Kasumi-1 (cell line): ENCODE measurements at regions not wholly inside any gene's neighbourhood (a gene's known extent, or its start where the extent isn't known, plus 50 kb on each side); places are given as distances from the start of the nearest gene placed in this dataset.
A peak's percentile ranks its signal among the peaks of the same experiment; 100 is the strongest.

Source experiments
- DNase-seq, 2 experiments: peaks; one replicate each; lab custom pipeline; 2025; lab: John Stamatoyannopoulos, UW

GRCh38 chr17:77572065-77572601, 386.4 kb upstream of the TNRC6C start:
- DNase-seq = no peak

- no peak for DNase-seq
These were observed 385.7 kb upstream of the TNRC6C start for GRCh38 chr17:77572851-77573250.

- no peak for DNase-seq
These were observed 381.0 kb upstream of the TNRC6C start for GRCh38 chr17:77577491-77577890.

DNA sequence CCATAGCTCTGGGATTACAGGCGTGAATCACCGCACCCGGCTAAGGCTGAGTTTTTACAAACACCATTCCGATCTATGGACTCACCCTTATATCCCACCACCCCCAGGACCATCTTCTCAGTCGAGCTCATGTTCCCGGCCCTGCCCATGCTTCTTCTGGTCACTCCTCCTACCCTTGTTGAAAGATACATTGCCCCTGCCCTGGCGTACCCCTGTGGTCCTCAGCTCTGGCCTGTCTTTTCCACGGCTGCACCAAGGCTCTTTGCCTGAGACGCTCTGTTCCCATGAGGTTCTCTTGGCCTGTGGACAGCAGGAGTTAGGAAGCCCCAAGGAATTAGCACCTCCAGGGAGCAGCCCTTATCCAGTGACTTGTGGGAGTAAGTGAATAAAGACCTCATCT, 379.4 kb upstream of the TNRC6C start:
- DNase-seq = no peak

DNA sequence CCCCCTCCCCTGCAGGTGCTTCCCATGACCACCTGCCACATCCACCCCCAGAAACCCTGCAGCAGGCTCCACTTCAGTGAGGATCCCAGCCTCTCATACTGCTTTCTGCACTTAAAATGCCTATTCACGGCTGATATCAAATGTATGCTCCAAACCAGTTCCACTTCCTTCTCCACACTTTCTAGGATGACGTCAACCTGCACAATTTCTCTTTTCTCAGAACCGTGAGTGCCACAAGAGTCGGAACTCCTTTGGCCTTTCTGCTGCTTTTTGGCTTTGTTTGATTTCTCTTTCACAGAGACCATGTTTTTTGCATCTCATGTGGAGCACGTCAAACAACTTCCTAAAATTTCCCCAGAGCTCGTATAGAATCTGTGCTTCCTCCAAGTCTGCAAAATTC, 378.8 kb upstream of the TNRC6C start:
- DNase-seq = peak; percentile 21 to 32

GRCh38 chr17:77580531-77581270, 377.8 kb upstream of the TNRC6C start:
- no peak for DNase-seq

DNA sequence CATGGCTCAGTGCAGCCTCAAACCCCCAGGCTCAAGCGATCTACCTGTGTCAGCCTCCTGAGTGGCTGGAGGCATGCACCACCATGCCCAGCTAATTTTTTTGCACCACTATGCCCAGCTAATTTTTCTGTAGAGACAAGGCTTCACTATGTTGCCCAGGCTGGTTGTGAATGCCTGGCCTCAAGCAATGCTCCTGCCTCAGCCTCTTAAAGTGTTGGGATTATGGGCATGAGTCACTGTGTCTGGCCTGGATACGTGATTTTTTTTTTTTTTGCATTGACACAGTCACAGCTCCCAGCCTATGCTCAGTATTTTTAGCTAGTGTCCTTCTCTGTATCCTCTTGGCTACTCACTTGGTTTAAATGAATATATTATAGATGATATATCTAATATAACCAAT, 377.0 kb upstream of the TNRC6C start:
- DNase-seq = no peak

DNA sequence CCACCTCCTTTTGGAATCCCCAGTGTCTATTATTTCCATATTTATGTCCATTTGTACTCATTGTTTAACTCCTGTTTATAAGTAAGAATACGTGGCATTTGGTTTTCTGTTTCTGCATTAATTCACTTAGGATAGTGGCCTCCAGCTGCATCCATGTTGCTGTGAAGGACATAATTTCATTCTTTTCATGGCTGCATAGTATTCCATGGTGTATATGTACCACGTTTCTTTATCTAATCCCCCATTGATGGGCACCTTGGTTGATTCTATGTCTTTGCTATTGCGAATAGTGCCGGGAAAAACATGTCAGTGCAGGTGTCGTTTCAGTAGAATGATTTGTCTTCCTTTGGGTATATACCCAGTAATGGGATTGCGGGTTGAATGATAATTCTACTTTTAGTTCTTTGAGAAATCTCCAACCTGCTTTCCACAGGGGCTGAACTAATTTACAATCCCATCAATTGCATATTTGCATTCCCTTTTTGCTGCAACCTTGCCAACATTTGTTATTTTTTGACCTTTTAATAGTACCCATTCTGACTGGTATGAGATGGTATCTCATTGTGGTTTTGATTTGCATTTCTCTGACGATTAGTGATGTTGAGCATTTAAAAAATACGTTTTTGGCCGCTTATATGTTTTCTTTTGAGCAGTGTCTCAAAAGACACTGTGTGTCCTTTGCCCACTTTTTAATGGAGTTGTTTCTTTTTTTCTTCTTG, 373.2 kb upstream of the TNRC6C start:
- no peak for DNase-seq

DNA sequence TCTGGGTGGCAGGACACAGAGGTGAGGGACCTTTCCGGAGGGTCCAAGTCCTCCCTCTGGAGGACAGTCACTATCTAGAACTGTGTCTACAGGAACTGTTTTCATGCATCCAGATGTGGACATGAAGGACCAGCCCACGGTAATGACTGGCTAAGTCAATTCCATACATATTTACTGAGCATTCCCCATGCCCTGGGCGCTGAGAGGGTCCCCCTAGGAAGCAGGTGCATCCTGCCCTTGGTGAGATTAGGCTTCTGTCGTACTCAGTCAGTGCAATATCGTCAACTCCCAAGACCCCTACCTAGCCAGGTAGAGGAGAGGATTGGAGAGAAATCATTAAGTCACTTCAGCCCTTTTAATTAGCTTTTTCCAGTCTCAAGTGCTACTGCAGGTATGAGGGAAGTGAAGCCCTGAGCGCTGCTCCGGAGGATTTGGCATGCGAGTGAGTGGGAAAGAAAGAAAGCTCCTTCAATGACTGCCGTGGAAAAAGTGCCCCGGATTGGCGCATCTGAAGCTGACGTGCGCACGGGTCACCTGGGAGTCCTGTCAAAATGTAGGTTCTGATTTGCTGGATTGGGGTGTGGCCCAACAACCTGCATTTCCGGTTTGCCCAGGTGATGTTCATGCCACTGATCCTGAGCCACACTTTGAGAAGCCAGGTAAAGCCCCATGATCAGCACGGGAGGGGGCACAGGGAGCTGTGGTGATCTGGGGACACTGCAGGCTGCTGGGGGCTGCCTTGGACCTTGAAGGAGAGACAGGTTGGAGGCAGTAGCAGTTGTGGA, 367.4 kb upstream of the TNRC6C start:
- DNase-seq = no peak

- DNase-seq = no peak
These were observed 366.2 kb upstream of the TNRC6C start for GRCh38 chr17:77592106-77592865.

DNA sequence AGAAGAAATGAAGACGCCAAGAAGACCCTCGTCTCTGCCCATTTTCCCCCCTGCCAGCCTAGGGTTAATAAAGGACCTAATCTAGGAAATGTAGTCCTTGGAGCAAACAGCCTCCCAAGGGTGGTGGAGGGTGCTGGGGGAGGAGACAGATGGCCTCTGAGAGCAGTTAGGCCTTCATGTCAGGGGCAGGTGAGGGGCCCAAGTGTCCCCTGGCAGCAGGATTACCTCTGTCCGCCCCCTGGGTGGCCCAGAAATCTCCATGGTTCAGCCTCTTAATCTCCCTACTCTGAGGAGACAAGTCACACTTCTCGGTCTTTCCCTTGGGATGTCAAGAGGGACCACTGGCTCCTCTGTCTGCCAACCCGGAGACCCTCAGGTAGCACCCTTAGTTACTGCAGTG, 365.4 kb upstream of the TNRC6C start:
- DNase-seq = no peak

GRCh38 chr17:77594416-77595209, 363.9 kb upstream of the TNRC6C start:
- no peak for DNase-seq

DNA sequence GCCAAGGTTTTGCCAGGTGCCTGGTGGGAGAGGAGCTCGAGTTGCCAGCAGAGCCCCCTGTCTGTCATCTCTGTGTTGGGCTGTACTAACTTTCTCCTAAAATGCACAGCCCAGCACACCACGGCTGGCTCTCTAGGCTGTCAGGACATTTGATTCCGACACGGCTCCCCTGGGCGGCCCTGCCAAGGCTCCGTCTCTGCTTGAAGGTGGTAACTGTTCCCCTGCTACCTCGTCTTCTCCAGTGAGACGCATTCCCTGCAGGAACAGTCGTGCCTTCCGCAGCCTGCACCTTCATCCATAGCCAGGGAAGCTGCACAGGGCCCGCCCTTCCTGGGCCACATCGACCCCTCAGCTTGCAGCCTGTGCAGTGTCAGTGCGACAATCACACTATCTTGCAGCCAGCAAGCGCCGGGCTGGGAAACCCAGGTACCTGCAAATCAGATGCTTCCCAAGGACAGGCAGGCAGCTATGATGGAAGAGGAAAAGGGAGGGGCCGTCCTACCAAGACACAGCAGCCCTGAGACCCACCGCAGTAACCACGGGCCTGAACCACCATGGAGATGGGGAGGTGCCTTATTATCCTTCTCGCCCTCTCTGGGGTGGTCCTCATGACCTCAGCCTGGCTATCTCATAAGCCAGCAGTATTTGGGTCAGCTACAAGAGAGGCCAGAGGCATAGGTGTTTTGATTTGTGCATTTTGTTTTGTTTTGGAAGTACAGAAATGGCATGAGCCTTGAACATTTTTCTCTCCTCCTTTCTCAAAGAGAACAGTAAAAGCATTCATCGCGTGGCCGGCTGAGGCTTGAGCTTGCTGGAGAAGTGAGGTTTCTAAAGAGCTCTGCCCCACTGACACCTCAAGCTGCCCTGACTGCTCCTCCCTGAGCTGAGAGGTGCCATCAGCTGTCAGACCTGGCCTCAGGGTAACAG, 361.7 kb upstream of the TNRC6C start:
- no peak for DNase-seq

DNA sequence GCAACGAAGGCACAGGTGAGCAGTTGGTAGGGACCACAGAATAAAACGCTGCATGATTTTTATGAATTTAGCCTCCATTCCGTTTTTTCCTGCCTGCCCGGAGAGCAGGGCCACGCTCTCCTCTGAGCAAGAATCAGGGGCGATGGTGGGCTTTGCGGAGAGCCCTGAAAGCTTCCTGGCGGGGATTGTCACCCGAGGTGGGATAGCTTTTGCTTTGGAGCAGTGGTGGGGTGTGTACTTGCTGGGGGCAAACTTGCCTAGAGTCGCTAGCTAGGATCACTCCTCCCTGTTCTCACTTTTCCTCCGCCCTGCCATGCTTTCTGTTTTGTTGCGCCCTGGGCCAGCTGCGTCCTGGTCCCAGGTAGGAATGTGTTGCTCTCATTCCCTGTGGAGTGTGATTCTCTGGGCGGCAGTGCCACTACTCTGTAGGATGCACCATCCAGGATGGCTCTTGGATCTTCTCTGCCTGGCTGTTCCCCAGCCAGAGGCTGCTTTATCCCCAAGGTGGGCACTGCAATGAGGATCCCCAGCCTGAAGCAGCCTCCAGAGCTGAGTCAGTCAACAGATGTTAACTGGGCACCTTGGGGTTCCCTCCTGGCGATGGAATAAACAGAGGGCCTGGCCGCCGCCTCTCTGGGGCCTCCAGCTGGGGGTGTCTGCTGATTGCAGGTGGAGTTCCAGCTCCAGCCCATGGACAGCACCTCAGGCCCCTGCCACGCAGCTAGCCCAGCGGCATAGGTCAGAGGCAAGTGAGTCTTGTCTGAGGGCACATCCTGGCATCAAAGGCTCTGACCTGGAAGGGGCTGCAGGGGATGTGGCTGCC, 360.9 kb upstream of the TNRC6C start:
- no peak for DNase-seq

- no peak for DNase-seq
These were observed 360.3 kb upstream of the TNRC6C start for GRCh38 chr17:77598241-77598620.

DNA sequence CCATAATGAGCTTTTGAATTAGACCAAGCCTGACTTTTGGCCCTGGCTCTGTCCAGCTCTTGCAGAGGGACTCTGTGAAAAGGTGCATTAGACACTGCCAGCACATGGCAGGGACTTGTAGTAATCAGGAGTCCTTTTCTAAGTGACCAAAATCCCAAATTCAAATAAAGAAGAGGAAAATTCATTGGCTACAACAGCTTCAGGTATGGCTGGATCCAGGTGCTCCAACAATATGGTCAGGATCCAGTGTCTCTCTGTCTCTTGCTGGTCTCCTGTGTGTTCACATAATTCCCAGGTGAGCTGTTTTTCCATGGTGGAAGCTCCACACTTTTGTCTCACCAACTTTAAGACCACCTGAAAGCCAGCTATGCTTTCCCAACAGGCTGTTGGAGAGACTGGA, 358.8 kb upstream of the TNRC6C start:
- DNase-seq = no peak

GRCh38 chr17:77600346-77600745, 358.2 kb upstream of the TNRC6C start:
- no peak for DNase-seq

DNA sequence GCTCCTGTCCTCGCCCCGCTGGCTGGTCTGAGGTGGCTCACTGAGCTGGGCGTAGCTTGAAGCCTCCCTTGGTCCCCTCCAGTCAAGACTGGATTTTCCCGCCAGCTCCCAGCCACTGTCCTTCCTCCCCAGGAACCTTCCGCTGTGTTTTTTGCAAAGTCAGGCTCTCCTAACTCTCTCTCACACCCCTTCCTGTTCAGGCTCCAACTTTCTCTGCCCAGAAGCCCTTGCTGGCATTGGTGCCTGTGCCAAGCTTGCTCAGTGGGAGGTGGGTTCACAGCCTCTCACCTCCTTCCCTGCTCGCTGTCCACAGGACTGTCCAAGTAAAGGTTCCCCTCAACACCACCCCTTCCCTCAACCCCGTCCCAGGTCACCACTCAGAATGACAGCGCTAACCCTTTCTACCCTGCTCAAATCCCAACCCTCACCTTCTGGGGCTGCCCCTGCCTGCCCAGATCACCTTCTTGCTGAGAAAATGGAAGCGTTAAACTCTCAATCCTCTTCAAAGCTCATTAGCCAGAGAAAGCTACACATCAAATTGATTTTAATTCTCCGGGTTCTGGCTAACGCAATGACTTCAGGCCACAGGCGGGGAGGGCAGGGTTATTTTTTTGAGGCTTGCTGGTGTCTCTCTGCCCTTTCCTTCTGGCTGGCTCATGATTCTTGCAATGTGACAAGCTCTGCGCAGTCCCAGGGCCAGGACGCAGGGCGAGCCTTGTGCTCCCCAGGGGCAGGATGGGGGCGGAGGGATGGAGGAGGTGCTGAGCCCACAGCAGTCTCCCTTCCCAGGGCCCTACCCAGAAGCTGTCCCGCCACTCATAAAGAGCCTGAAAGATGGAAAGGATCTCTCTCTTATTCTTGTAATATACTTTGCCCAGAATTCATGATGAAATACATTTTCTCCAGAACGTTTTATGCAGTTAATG, 357.2 kb upstream of the TNRC6C start:
- DNase-seq = no peak
